Activated CD4-positive, alpha-beta T cell treated with anti-CD3 and anti-CD28 coated beads, Interleukin-2, amount 50 U/mL, for 48 hours (primary cell): ENCODE measurements at regions not wholly inside any gene's neighbourhood (a gene's known extent, or its start where the extent isn't known, plus 50 kb on each side); places are given as distances from the start of the nearest gene placed in this dataset.

Experiments
- DNase-seq, 2 experiments: peaks; one replicate each; pipeline ENCODE4 v3.0.0-alpha.2; 2020

GRCh38 chr6:168210239-168211105 is 109.1 kb downstream of the DACT2 start:
- no peak for DNase-seq

DNA sequence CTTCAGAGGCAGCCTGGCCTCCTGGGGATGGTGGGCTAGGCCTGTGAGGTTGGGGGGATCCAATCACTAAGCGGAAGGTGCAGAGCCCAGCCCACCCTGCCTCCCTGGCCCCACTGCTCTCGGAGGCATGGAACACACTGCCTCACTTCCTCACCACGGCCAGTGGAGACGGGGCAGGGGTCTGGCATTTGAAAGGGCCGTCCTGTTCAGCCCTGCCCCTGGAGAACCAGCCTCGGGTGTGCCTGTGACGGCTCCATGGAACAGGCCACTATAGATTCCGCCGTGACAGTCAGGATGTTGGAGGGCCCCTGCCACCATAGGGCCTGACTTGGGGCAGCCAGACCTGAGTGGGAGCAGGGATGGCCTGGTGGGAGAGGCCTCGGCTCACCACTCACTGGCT is 110.2 kb downstream of the DACT2 start:
- DNase-seq: no peak

DNA sequence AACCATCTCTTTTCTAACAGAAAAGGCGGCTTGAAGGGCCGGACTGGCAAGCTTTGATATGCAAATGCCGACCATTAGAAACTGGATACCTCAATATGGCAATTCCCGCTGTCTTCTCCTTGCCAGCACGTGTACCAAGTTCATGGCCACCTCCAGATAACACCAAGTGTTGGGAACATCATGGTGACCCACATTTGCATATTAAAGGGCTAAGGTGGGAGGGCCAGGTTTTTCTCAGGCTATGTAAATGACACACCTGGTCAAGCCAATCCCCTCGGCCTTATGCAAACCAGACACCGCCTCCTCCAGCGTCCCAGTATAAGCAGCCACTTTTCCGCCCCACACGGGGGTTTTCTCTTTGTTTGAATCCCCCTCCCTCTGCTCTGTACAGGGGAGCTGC is 110.7 kb downstream of the DACT2 start:
- no peak for DNase-seq

- no peak for DNase-seq
Measured at GRCh38 chr6:168208402-168208801, 111.2 kb downstream of the DACT2 start.

GRCh38 chr6:168207421-168208175 is 112.0 kb downstream of the DACT2 start:
- DNase-seq: no peak

DNA sequence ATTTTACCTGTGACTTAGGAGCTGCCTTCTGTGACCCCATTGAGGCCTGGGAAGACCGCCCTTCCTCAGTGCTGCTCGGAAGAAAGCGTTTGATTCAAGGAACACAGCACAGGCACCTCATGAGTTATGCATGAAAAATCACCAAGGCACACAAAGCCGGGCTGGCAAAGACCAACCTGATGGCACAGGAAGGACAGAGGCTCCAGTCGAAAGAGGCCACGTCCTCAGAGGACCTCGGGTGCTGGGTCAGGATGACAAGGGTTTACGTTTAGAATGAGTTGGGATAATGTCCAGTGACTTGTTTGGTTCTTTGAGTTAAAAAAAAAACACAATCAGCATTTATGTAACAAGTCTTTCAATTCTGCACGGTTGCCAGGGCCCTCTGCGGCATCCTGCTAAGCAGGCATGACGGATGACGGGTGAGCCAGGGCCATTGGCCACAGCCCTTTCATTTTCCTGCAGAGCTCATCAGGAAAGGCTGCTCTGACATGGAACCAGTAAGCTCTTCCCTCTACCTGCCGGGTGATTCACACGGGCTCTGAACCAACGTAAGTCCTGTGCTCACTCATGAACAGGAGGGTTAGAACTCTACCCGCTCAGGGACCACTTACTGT is 112.8 kb downstream of the DACT2 start:
- no peak for DNase-seq

GRCh38 chr6:168206186-168206585 is 113.4 kb downstream of the DACT2 start:
- no peak for DNase-seq

DNA sequence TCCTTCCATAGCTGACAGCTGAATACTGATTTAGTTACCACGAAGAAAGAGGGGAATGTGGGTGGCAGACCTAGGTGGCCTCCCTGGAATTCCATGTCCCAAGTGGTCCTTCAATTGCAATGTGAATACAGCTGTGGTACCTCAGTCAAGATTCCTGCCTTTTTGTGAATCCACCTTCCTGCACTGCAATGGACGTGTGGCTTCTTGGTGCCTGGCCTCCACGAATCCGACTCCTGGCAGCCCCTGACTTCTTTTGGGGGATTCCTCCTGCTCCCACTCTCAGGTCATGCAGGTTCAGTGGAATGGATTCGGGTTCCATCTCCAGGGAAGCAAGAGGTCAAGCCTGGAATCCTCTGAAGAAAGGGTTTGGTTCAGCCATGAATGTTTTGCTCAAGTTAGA is 117.8 kb downstream of the DACT2 start:
- no peak for DNase-seq

- DNase-seq: no peak
Measured at GRCh38 chr6:168201383-168201782, 118.2 kb downstream of the DACT2 start.

- no peak for DNase-seq
Measured at GRCh38 chr6:168200571-168201134, 118.9 kb downstream of the DACT2 start.

GRCh38 chr6:168198302-168199180 is 119.5 kb upstream of the FRMD1 start:
- DNase-seq: no peak

DNA sequence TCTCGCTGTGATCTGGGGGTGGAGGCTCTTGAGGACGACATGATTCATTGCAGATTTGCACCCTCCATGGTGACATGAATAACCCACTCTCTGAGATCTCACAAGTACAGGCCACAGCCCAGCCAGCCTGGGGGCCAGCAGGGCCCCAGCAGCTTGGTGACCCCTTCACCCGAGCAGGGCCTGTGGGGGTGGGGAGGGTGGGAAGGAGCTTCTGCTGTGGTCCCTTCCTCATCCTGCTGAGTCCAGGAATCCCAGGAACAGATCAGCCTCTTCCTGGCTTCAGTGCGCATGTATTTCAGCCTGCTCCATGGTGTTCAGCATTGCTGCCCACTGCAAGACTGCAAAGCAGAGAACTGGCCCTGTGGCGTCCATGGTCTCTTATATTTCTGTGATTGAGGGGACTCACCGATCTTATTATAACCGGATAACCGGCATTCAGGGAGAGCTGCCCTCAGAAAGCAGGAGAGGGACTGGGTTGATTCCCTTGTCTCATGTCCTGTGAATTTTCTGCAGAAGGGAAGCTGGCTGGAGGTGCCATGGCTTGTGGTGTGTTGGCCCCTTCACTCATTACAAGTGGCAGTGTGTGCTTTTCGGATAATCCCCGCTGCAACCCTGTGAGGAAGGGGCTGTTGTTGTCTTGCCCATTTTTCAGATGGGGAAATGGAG is 118.8 kb upstream of the FRMD1 start:
- no peak for DNase-seq

GRCh38 chr6:168196881-168197635 is 118.0 kb upstream of the FRMD1 start:
- no peak for DNase-seq

DNA sequence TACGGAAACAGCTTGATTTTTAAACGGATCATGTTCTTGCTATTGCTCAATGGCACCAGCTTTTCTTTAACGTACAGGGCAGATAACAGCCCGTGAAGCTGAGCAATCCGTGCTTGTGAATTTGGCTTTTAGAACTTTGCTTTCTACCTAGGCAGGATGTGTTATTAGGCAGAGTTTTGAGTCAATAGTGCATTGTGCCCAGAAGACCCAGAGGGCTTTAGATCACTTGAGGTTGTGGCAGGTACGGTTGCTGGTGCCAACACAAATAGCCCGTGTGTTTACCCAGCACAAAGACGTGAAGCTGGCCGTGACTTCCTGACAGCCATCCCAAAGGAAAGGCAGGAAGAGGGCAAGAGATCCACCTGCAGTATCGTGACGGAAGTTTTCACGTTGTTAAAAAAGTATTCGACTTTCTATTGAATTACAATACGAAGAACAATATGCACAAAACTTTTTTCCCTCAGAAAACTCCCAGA is 117.4 kb upstream of the FRMD1 start:
- no peak for DNase-seq

DNA sequence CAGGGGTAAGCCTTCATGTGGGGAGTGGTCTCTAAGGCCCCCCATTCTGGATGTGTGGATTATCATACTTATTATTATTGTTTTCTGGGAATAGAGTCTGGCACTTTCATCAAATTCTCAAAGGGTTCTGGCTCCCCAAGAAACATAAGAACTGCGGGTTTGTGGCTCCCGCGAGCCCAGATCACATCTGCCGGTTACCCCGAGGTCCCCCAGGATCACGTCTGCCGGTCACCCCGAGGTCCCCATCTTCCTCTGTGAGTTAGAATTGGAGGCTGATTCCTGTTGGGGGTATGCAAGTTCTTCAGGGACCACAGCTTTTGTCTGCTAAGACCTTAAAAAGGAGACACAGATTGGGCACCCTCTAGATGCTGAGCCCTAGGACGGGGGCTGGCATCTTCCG is 116.7 kb upstream of the FRMD1 start:
- no peak for DNase-seq

DNA sequence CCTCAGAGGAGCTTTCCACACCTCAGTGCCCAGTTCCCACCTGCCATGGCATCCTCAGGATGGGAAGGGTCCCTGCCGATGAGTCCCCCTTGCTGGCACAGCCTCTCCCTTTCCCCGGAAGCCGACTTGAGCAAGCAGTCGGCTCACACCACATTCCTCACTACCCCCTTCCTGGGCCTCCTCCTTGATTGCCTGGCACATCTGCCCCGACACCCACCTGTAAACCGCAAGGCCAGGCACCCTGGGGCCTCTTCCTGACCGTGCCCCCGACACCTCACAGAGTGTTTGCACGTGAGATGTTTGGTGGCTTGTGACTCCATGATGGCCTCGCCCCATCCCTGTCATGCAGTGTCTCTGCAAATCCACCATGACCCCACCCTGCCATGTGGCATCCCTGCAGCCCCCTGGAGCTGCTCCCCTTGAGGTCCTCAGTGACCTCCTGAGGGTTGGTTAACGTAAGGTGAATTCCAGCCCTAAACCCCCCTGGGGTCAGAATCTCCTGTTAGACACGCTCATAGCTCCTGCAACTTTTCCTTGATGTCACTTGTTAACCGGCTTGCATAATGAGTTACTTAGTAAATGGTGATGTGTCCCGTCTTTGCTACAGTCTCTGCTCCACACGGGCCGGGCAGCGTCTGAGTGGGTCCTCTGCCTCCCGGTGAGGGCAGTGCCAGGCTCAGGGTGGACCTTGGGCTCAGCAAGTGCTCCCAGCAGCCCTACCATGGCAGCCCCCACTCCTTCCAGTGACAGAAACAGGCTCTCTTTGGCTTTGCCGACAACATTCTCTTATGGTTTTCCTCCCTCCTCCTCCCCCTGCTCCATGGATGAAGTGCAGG is 115.9 kb upstream of the FRMD1 start:
- no peak for DNase-seq

DNA sequence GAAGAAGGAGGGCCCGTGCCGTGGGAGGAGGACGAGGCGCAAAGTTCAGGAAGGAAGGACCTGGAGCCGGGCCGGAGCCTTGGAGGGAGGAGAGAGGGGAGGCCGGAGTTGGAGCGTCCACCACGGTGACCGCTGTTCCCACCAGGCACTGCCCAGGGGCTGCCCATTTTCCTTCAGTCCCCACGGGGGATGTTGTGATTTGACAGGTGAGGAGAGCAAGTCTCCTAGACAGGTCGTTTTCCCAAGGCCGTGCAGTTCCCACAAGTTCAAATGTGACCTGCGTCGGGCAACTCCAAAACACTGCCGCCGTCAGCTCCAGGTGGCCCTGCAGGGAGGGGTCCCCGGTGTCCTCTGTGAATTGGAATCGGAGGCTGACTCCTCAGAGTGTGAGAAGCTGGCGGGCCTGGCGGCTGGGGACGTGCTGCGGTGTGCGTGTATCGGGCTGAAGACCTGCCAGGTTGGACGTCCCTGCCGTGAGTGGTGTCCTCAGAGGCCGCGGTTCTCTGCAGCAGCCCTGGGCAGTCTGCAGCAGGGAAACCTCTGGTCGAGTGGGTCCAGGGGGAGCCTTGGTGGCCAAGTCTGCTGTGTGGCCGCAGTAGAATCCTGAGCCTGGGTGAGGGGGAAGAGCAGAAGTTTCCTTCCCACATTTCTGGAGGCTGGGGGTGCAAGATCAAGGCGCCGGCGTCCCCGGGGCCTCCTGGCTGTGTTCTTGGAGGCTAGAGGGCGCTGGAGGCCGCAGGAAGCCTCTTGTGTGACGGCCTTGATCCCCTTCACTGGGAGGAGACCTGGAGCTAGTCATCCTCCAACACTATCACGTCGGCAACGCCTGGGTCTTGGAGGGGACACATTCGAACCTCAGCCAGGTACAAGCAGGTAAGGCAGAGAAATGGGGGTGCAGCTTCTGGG is 115.1 kb upstream of the FRMD1 start:
- DNase-seq: peak in 1 of 2 experiments; percentile 3

GRCh38 chr6:168192901-168193815 is 114.1 kb upstream of the FRMD1 start:
- no peak for DNase-seq
